ENCODE measurements at regions not wholly inside any gene's neighbourhood (a gene's known extent, or its start where the extent isn't known, plus 50 kb on each side); places are given as distances from the start of the nearest gene placed in this dataset.

- no peak for TF ChIP-seq CTCF (conservative IDR thresholded peaks at IDR 0.05; ENCODE audit: low read depth)
- ChIA-PET CTCF (no interaction called here), POLR2A (ENCODE audit: low non-redundant PET) (no interaction called here)
- no peak for DNase-seq (ENCODE audit: low spot score)
- no peak overlapping the region for H3K27ac ChIP-seq
Measured at GRCh38 chr10:9885761-9886160, 1131.9 kb upstream of the CELF2 start.

GRCh38 chr10:9886772-9887171 is 1130.9 kb upstream of the CELF2 start:
- TF ChIP-seq CTCF (conservative IDR thresholded peaks at IDR 0.05; ENCODE audit: low read depth), result no peak
- POLR2A ChIA-PET (ENCODE audit: low non-redundant PET), result no interaction called here
- H3K27ac ChIP-seq, result no peak overlapping the region

GRCh38 chr10:9895453-9895852 is 1122.2 kb upstream of the CELF2 start:
- POLR2A ChIA-PET (ENCODE audit: low non-redundant PET), result no interaction called here
- TF ChIP-seq CTCF (conservative IDR thresholded peaks at IDR 0.05; ENCODE audit: low read depth), result no peak
- no peak for DNase-seq (ENCODE audit: low spot score)
- no peak overlapping the region for H3K27ac ChIP-seq
- CTCF ChIA-PET, result no interaction called here

More at GRCh38 chr10:9886772-9887171, 1130.9 kb upstream of the CELF2 start:
- DNase-seq (ENCODE audit: low spot score), result no peak
- CTCF ChIA-PET, result interaction anchor here (0.5 kb wide), 1 partner anchor 740 kb away, joined by 3 read pairs; no protein-coding TSS in a partner anchor

GRCh38 chr10:9895981-9896380 is 1121.7 kb upstream of the CELF2 start:
- no peak for TF ChIP-seq CTCF (conservative IDR thresholded peaks at IDR 0.05; ENCODE audit: low read depth)
- DNase-seq (ENCODE audit: low spot score), result no peak
- H3K27ac ChIP-seq, result no peak overlapping the region
- ChIA-PET POLR2A (ENCODE audit: low non-redundant PET) (no interaction called here), CTCF (no interaction called here)

GRCh38 chr10:9898633-9899395 is 1118.9 kb upstream of the CELF2 start:
- POLR2A ChIA-PET (ENCODE audit: low non-redundant PET), result no interaction called here
- CTCF ChIA-PET, result interaction anchor here (0.6 to 0.7 kb wide), 2 partner anchors 65 to 743 kb away, joined by 4 read pairs; no protein-coding TSS in a partner anchor
- no peak for DNase-seq (ENCODE audit: low spot score)
- TF ChIP-seq CTCF (conservative IDR thresholded peaks at IDR 0.05; ENCODE audit: low read depth), result no peak
- H3K27ac ChIP-seq, result no peak overlapping the region

- CTCF ChIA-PET, result no interaction called here
- POLR2A ChIA-PET (ENCODE audit: low non-redundant PET), result no interaction called here
Measured at GRCh38 chr10:9900751-9901150, 1116.9 kb upstream of the CELF2 start.

More at GRCh38 chr10:9900751-9901150, 1116.9 kb upstream of the CELF2 start:
- no peak for TF ChIP-seq CTCF (conservative IDR thresholded peaks at IDR 0.05; ENCODE audit: low read depth)
- H3K27ac ChIP-seq, result no peak overlapping the region
- DNase-seq (ENCODE audit: low spot score), result no peak

All from RWPE1 (cell line).